HG03175 (cell line): ENCODE measurements at regions not wholly inside any gene's neighbourhood (a gene's known extent, or its start where the extent isn't known, plus 50 kb on each side); places are given as distances from the start of the nearest gene placed in this dataset.

Experiments
- ATAC-seq: cut with Tn5 transposase; IDR thresholded peaks from one replicate; pipeline ENCODE4 v1.9.1; 2021; ENCODE audit warnings: mild to moderate bottlenecking, moderate library complexity; ENCODE audit not compliant: unreplicated experiment

GRCh38 chr7:84258628-84259027 lies 64.0 kb upstream of the SEMA3A start:
- ATAC-seq, result no peak

GRCh38 chr7:84256571-84256971 lies 62.0 kb upstream of the SEMA3A start:
- no peak for ATAC-seq

- ATAC-seq, result no peak
These were observed 56.7 kb upstream of the SEMA3A start for GRCh38 chr7:84251277-84251781.

GRCh38 chr7:84250452-84250851 lies 55.9 kb upstream of the SEMA3A start:
- no peak for ATAC-seq

GRCh38 chr7:84249656-84250055 lies 55.1 kb upstream of the SEMA3A start:
- no peak for ATAC-seq

- no peak for ATAC-seq
These were observed 54.3 kb upstream of the SEMA3A start for GRCh38 chr7:84248843-84249242.

- no peak for ATAC-seq
These were observed 53.7 kb upstream of the SEMA3A start for GRCh38 chr7:84248267-84248666.

GRCh38 chr7:84247591-84247990 lies 53.0 kb upstream of the SEMA3A start:
- no peak for ATAC-seq

- ATAC-seq, result no peak
These were observed 51.2 kb upstream of the SEMA3A start for GRCh38 chr7:84245835-84246234.
